A549 (cell line): ENCODE measurements at regions not wholly inside any gene's neighbourhood (a gene's known extent, or its start where the extent isn't known, plus 50 kb on each side); places are given as distances from the start of the nearest gene placed in this dataset.

Experiments used
- ATAC-seq, 2 experiments: fragments of 200-7000 bp in 1 of 2; fragments of >200 bp in 1 of 2; cut with Nextera tagmentation in 1 of 2; cut with Tn5 transposase in 1 of 2; 3 replicates each; pipeline versions ENCODE4 v1.8.0 to v1.9.1; 2018 to 2020; ENCODE audit warnings: mild to moderate bottlenecking in 1 of 2, moderate library complexity in 1 of 2
- CTCF ChIA-PET: fragments of 300-600 bp; sonication (Branson Sonifier 250); formaldehyde crosslinking; extraction: SDS; loops from one replicate; lab custom pipeline; 2021; ENCODE audit warnings: antibody characterized with exemption, inconsistent platforms; lab: Yijun Ruan, JAX
- POLR2A ChIA-PET: fragments of 350-600 bp; formaldehyde crosslinking; extraction: SDS; loops from one replicate; lab custom pipeline; 2021; ENCODE audit warnings: antibody characterized with exemption, inconsistent platforms; lab: Yijun Ruan, JAX
- DNase-seq, 2 experiments: peaks; one replicate each; pipeline versions ENCODE4 v3.0.0 to v3.0.0-alpha.2; 2011 to 2016; ENCODE audit warnings: low read depth in 1 of 2, low spot score in 1 of 2
- FAIRE-seq: peaks from 2 replicates; lab custom pipeline; 2011; peaks lifted over from hg19 to GRCh38; lab: Jason Lieb, UNC
- H3K27ac ChIP-seq, 2 experiments: fragments of >200 bp; sonication (Bioruptor Twin); formaldehyde crosslinking; 3 replicates each; pipeline ENCODE4 v1.5.1; 2016 to 2017
- H3K4me1 ChIP-seq: fragments of >200 bp; sonication (Bioruptor Twin); formaldehyde crosslinking; 3 replicates; pipeline ENCODE4 v1.6.1; 2016
- H3K4me2 ChIP-seq: fragments of >200 bp; sonication (Bioruptor Twin); formaldehyde crosslinking; 3 replicates; pipeline ENCODE4 v1.6.1; 2016
- H3K4me3 ChIP-seq: fragments of >200 bp; sonication (Bioruptor Twin); formaldehyde crosslinking; 3 replicates; pipeline ENCODE4 v1.5.1; 2016
- H3K9me3 ChIP-seq: fragments of >200 bp; sonication (Bioruptor Twin); formaldehyde crosslinking; 3 replicates; pipeline ENCODE4 v1.6.1; 2016
- CBX8 ChIP-seq: fragments of 200-600 bp; sonication (generic); IDR thresholded peaks from 2 replicates; pipeline ENCODE4 v1.6.1; 2016
- CHD2 ChIP-seq: fragments of 150-350 bp; IDR thresholded peaks from 2 replicates; pipeline ENCODE4 v1.6.1; 2014; ENCODE audit warnings: low read length; ENCODE audit not compliant: partially characterized antibody
- EHMT2 ChIP-seq: fragments of 200-600 bp; sonication (generic); IDR thresholded peaks from 2 replicates; pipeline ENCODE4 v1.6.1; 2016; ENCODE audit warnings: antibody characterized with exemption, low read depth, mild to moderate bottlenecking, moderate library complexity
- FOSB ChIP-seq: fragments of 250-450 bp; sonication (Bioruptor Pico); IDR thresholded peaks from 2 replicates; pipeline ENCODE4 v1.5.0; 2020; ENCODE audit warnings: mild to moderate bottlenecking, moderate library complexity
- FOSL2 ChIP-seq, 2 experiments: fragments of 450-650 bp in 1 of 2; fragments of >200 bp in 1 of 2; sonication (Bioruptor Twin) in 1 of 2; formaldehyde crosslinking; IDR thresholded peaks; 2 replicates each; pipeline versions ENCODE4 v1.5.0 to v1.6.1; 2016 to 2020; ENCODE audit warnings: mild to moderate bottlenecking in 1 of 2, moderate library complexity in 1 of 2
- FOXS1 ChIP-seq: fragments of 250-450 bp; sonication (Bioruptor Pico); IDR thresholded peaks from 2 replicates; pipeline ENCODE4 v1.5.0; 2020; ENCODE audit warnings: mild to moderate bottlenecking, moderate library complexity
- HDAC2 ChIP-seq: fragments of 200-600 bp; sonication (generic); IDR thresholded peaks from 2 replicates; pipeline ENCODE4 v1.6.1; 2016
- HOXB13 ChIP-seq: fragments of 250-450 bp; sonication (Bioruptor Pico); IDR thresholded peaks from 2 replicates; pipeline ENCODE4 v1.5.0; 2020; ENCODE audit warnings: low read depth, mild to moderate bottlenecking, moderate library complexity
- JUNB ChIP-seq: fragments of >200 bp; sonication (Bioruptor Twin); formaldehyde crosslinking; IDR thresholded peaks from 2 replicates; pipeline ENCODE4 v1.6.1; 2016
- KDM5A ChIP-seq: fragments of 200-600 bp; sonication (generic); IDR thresholded peaks from 2 replicates; pipeline ENCODE4 v1.6.1; 2016; ENCODE audit warnings: antibody characterized with exemption, mild to moderate bottlenecking
- NR3C1 ChIP-seq: fragments of >200 bp; sonication (Bioruptor Twin); formaldehyde crosslinking; IDR thresholded peaks from 3 replicates; pipeline ENCODE4 v1.6.1; 2017
- POLR2AphosphoS2 ChIP-seq: conservative IDR thresholded peaks from 2 replicates; pipeline ENCODE4 v1.6.1; 2012; ENCODE audit warnings: low read length, improper control_type of control experiment, inconsistent platforms
- RAD21 ChIP-seq, 2 experiments: fragments of >200 bp in 1 of 2; sonication (Bioruptor Twin) in 1 of 2; formaldehyde crosslinking in 1 of 2; IDR thresholded peaks in 1 of 2; conservative IDR thresholded peaks in 1 of 2; 2 replicates in 1 of 2; 3 replicates in 1 of 2; pipeline ENCODE4 v1.6.1; 2012 to 2018; ENCODE audit warnings: inconsistent platforms in 1 of 2
- SMC3 ChIP-seq: fragments of >200 bp; sonication (Bioruptor Twin); formaldehyde crosslinking; IDR thresholded peaks from 3 replicates; pipeline ENCODE4 v1.6.1; 2018; ENCODE audit warnings: inconsistent platforms
- SREBF2 ChIP-seq: fragments of 450-650 bp; IDR thresholded peaks from 2 replicates; pipeline ENCODE4 v1.6.1; 2014; ENCODE audit warnings: mild to moderate bottlenecking, moderate library complexity
- TP53 ChIP-seq: fragments of 250-450 bp; sonication (Bioruptor Pico); IDR thresholded peaks from 2 replicates; pipeline ENCODE4 v1.5.0; 2021; ENCODE audit warnings: mild to moderate bottlenecking, moderate library complexity
- ZC3H11A ChIP-seq: fragments of 450-650 bp; IDR thresholded peaks from 2 replicates; pipeline ENCODE4 v1.6.1; 2014; ENCODE audit warnings: antibody characterized with exemption, mild to moderate bottlenecking
- ZFP36 ChIP-seq: fragments of 450-650 bp; IDR thresholded peaks from 2 replicates; pipeline ENCODE4 v1.6.1; 2014; ENCODE audit warnings: borderline replicate concordance; ENCODE audit not compliant: partially characterized antibody
- WGBS: methylation state at CpG from one replicate; pipeline ENCODE4 v1.1.6; 2017; ENCODE audit errors: missing lambda C conversion rate; 5-methylcytosine and 5-hydroxymethylcytosine counted together
- TF ChIP-seq, protein P1 (sequence below): fragments of 200-600 bp; sonication (generic); IDR thresholded peaks from 2 replicates; pipeline ENCODE4 v1.6.1; 2016; ENCODE audit warnings: antibody characterized with exemption, mild to moderate bottlenecking, moderate library complexity
- TF ChIP-seq, protein P2 (sequence below): fragments of 250-450 bp; sonication (Bioruptor Pico); IDR thresholded peaks from 2 replicates; pipeline ENCODE4 v1.5.0; 2020; ENCODE audit warnings: low read depth, mild to moderate bottlenecking, moderate library complexity
- TF ChIP-seq, protein P3 (sequence below): fragments of >200 bp; sonication (Bioruptor Twin); formaldehyde crosslinking; IDR thresholded peaks from 3 replicates; pipeline ENCODE4 v1.6.1; 2016
- TF ChIP-seq, protein P4 (sequence below): fragments of 150-350 bp; IDR thresholded peaks from 2 replicates; pipeline ENCODE4 v1.6.1; 2014; ENCODE audit warnings: low read depth, mild to moderate bottlenecking, low read length
- TF ChIP-seq, protein P5 (sequence below): IDR thresholded peaks from 2 replicates; pipeline ENCODE4 v1.6.1; 2012

DNA sequence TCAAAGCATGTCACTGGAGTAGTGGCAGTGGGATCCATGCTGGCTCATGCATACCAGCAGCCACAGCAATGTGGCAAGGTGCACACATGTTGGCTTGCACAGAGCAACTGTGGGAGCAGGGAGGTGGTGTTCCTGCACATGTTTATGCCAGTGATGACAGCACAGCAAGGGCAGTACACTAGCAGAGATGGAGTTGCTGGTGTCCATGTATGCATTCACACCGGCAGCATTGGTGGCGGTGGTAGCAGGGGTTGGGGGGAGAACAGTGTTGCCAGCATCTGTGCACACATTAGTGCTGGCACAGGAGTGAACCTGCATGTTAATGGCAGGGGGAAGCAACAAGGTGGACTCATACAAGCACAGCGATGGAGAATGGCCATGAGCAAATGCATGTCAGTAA is 202.0 kb upstream of the KCNMB2 start (continued):
- TF ChIP-seq, protein P1, sequence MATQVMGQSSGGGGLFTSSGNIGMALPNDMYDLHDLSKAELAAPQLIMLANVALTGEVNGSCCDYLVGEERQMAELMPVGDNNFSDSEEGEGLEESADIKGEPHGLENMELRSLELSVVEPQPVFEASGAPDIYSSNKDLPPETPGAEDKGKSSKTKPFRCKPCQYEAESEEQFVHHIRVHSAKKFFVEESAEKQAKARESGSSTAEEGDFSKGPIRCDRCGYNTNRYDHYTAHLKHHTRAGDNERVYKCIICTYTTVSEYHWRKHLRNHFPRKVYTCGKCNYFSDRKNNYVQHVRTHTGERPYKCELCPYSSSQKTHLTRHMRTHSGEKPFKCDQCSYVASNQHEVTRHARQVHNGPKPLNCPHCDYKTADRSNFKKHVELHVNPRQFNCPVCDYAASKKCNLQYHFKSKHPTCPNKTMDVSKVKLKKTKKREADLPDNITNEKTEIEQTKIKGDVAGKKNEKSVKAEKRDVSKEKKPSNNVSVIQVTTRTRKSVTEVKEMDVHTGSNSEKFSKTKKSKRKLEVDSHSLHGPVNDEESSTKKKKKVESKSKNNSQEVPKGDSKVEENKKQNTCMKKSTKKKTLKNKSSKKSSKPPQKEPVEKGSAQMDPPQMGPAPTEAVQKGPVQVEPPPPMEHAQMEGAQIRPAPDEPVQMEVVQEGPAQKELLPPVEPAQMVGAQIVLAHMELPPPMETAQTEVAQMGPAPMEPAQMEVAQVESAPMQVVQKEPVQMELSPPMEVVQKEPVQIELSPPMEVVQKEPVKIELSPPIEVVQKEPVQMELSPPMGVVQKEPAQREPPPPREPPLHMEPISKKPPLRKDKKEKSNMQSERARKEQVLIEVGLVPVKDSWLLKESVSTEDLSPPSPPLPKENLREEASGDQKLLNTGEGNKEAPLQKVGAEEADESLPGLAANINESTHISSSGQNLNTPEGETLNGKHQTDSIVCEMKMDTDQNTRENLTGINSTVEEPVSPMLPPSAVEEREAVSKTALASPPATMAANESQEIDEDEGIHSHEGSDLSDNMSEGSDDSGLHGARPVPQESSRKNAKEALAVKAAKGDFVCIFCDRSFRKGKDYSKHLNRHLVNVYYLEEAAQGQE: no peak
- TF ChIP-seq, protein P2, sequence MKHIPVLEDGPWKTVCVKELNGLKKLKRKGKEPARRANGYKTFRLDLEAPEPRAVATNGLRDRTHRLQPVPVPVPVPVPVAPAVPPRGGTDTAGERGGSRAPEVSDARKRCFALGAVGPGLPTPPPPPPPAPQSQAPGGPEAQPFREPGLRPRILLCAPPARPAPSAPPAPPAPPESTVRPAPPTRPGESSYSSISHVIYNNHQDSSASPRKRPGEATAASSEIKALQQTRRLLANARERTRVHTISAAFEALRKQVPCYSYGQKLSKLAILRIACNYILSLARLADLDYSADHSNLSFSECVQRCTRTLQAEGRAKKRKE: no peak
- TF ChIP-seq NR3C1: no peak
- no peak for TF ChIP-seq JUNB
- TF ChIP-seq, protein P3, sequence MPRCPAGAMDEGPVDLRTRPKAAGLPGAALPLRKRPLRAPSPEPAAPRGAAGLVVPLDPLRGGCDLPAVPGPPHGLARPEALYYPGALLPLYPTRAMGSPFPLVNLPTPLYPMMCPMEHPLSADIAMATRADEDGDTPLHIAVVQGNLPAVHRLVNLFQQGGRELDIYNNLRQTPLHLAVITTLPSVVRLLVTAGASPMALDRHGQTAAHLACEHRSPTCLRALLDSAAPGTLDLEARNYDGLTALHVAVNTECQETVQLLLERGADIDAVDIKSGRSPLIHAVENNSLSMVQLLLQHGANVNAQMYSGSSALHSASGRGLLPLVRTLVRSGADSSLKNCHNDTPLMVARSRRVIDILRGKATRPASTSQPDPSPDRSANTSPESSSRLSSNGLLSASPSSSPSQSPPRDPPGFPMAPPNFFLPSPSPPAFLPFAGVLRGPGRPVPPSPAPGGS: no peak

DNA sequence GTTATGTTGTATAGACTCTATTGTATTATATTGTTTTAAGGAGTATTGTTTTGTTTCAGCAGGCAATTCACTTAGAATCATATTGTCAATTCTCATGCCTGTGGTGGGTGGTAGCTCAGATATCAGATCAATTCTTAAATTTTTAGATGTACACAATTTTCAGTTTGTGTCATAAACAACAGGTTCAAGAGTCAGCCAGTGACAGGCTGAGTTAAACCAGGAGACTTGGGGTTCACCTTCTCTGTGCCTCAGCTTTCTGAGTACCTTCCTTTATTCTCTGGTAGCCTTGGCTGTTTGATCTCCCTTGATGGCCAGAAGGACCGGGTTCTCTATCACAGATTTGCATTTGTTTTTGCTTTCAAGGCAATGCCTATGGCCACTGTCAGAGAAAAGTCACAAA is 199.9 kb upstream of the KCNMB2 start:
- WGBS: 80% methylated on average over 1 of the region's 1 CpG
- TF ChIP-seq HOXB13 (CRISPR knock-in tag): no peak
- no peak for TF ChIP-seq FOSL2 (IDR thresholded peaks at IDR 0.05)
- TF ChIP-seq FOSL2 (CRISPR knock-in tag; IDR thresholded peaks at IDR 0.05): no peak
- TF ChIP-seq ZFP36: no peak
- TF ChIP-seq RAD21 (conservative IDR thresholded peaks at IDR 0.05 in 1 of 2, IDR thresholded peaks at IDR 0.05 in 1 of 2): no peak
- TF ChIP-seq SMC3: no peak
- TF ChIP-seq SREBF2: no peak
- TF ChIP-seq POLR2AphosphoS2: no peak
- TF ChIP-seq CBX8: no peak
- TF ChIP-seq ZC3H11A: no peak
- TF ChIP-seq, protein P1: no peak
- TF ChIP-seq TP53 (CRISPR knock-in tag): no peak
- TF ChIP-seq, protein P4, sequence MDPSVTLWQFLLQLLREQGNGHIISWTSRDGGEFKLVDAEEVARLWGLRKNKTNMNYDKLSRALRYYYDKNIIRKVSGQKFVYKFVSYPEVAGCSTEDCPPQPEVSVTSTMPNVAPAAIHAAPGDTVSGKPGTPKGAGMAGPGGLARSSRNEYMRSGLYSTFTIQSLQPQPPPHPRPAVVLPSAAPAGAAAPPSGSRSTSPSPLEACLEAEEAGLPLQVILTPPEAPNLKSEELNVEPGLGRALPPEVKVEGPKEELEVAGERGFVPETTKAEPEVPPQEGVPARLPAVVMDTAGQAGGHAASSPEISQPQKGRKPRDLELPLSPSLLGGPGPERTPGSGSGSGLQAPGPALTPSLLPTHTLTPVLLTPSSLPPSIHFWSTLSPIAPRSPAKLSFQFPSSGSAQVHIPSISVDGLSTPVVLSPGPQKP: no peak
- no peak for TF ChIP-seq EHMT2
- TF ChIP-seq, protein P5, sequence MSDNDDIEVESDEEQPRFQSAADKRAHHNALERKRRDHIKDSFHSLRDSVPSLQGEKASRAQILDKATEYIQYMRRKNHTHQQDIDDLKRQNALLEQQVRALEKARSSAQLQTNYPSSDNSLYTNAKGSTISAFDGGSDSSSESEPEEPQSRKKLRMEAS: no peak
- no peak for TF ChIP-seq KDM5A
- no peak for TF ChIP-seq HDAC2
- TF ChIP-seq, protein P3: no peak
- no peak for TF ChIP-seq FOSB (CRISPR knock-in tag)
- no peak for TF ChIP-seq FOXS1 (CRISPR knock-in tag)
- no peak for TF ChIP-seq CHD2
- TF ChIP-seq, all 56 proteins: peak for 0
- DNase-seq (no peak), ATAC-seq (no peak), FAIRE-seq (no peak)
- no peak overlapping the region for H3K27ac ChIP-seq
- POLR2A ChIA-PET: no interaction called here
- H3K4me3 ChIP-seq: no peak overlapping the region
- H3K9me3 ChIP-seq: no peaks in the 10 kb centered on the region
- no peaks in the 10 kb centered on the region for H3K4me1 ChIP-seq
- CTCF ChIA-PET: no interaction called here
- H3K4me2 ChIP-seq: no peak overlapping the region
